RWPE1 (cell line): ENCODE measurements at regions not wholly inside any gene's neighbourhood (a gene's known extent, or its start where the extent isn't known, plus 50 kb on each side); places are given as distances from the start of the nearest gene placed in this dataset.

Experiments used
- CTCF ChIA-PET: fragments of 350-600 bp; sonication (Branson Sonifier 250); formaldehyde crosslinking; extraction: SDS; loops from one replicate; lab custom pipeline; 2021; lab: Yijun Ruan, JAX
- POLR2A ChIA-PET: fragments of 400-600 bp; formaldehyde crosslinking; extraction: SDS; loops from one replicate; lab custom pipeline; 2020; ENCODE audit warnings: antibody characterized with exemption; ENCODE audit not compliant: low non-redundant PET; lab: Yijun Ruan, JAX
- DNase-seq: peaks from one replicate; pipeline ENCODE4 v3.0.0; 2012; ENCODE audit warnings: low spot score
- H3K27ac ChIP-seq: fragments of 450-650 bp; 2 replicates; pipeline ENCODE4 v1.5.1; 2017
- TF ChIP-seq, protein P1 (sequence below): fragments of 450-650 bp; conservative IDR thresholded peaks from 2 replicates; pipeline ENCODE4 v1.5.1; 2017; ENCODE audit warnings: low read depth, mild to moderate bottlenecking

DNA sequence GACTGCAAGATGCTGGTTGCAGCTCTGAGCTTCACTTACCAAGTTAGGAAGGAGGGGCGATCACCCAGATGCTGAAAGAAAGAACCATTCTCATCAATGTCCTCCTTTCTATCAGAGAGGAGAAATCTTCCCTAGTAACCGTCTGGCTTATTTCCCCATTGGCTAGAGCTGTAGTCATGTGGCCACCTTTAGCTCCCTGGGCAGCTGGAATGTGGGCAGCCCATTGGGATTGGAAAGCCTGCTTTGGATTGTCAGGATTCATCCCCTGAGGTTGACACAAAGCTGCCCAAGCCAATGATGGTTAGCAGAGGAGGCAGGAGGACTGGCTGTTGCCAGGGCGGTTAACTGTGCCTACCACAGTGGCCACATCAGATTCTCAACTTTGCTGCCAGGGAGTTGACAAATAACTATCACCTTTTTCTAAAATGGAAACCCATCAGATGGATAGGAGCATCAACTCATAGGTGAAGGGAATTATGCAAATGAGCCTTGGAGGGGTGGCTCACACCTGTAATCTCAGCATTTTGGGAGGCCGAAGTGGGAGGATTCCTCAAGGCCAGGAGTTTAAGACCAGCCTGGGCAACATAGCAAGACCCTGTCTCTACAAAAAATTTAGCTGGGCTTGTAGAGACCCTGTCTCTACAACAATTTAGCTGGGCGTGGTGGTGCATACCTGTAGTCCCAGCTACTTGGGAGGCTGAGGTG lies 206.4 kb upstream of the GALNT17 start:
- ChIA-PET CTCF (no interaction called here), POLR2A (no interaction called here)
- TF ChIP-seq, protein P1, sequence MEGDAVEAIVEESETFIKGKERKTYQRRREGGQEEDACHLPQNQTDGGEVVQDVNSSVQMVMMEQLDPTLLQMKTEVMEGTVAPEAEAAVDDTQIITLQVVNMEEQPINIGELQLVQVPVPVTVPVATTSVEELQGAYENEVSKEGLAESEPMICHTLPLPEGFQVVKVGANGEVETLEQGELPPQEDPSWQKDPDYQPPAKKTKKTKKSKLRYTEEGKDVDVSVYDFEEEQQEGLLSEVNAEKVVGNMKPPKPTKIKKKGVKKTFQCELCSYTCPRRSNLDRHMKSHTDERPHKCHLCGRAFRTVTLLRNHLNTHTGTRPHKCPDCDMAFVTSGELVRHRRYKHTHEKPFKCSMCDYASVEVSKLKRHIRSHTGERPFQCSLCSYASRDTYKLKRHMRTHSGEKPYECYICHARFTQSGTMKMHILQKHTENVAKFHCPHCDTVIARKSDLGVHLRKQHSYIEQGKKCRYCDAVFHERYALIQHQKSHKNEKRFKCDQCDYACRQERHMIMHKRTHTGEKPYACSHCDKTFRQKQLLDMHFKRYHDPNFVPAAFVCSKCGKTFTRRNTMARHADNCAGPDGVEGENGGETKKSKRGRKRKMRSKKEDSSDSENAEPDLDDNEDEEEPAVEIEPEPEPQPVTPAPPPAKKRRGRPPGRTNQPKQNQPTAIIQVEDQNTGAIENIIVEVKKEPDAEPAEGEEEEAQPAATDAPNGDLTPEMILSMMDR = no peak
- no peak overlapping the region for H3K27ac ChIP-seq
- DNase-seq = no peak

DNA sequence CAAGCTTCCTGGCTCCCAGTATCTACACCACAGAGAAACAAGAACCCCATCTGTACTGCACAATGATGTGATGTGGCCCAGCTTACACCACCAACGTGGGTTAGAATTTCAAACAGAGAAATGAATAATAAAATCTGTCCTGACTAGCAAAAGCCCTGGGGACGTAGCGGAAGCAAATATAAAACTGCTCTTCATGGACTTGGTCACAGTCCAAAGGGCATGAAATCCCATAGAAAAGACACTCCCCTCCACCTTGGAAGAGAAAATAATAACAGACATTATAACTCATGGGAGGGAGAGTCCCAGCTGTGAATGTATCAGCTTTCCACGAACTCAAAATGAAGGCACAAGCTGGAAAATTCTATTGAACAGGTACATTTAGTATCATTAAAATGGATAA lies 205.3 kb upstream of the GALNT17 start:
- CTCF ChIA-PET = no interaction called here
- TF ChIP-seq, protein P1 = no peak
- no peak overlapping the region for H3K27ac ChIP-seq
- POLR2A ChIA-PET = no interaction called here
- DNase-seq = no peak

DNA sequence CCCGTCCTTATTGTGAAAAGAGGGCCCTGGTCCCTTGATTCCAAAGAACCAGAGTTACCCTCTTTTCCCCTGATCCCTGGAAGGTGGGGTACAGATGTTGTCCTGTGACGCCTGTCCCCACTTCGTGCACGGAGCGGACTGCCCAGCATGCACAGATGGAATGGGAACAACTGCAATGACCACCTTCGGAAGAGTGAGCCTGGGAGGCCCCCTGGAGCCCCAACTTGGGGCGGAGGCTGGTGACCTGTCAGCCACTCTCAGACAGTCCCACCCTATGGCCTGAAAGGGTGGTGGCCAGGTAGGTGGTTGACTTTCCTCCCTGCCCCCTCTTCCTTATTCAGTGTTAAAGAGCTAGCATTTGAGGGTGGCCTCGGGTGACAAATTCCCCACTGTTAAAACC lies 196.6 kb upstream of the GALNT17 start:
- ChIA-PET POLR2A (no interaction called here), CTCF (no interaction called here)
- DNase-seq = no peak
- TF ChIP-seq, protein P1 = no peak
- H3K27ac ChIP-seq = no peak overlapping the region

DNA sequence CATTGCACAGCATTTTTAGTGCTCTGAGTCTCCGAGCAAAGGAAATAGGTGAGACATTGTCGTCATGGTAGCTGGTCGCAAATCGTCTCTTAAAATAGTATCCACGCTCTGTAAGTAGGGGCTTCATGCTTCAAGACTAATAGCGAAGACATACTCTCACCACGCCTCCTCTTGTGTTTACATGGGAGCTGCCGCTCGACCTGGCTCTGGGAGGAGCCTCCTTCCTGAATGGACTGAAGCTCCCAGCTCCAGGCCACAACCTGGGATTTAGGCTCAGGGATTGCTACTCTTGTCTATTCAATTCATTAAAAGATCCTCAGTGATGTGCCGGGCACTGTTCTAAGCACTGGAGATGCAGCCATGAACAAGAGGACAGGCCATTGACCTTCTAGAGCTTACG lies 196.1 kb upstream of the GALNT17 start:
- DNase-seq = no peak
- no peak overlapping the region for H3K27ac ChIP-seq
- CTCF ChIA-PET = no interaction called here
- TF ChIP-seq, protein P1 = no peak
- POLR2A ChIA-PET = no interaction called here

- ChIA-PET POLR2A (no interaction called here), CTCF (no interaction called here)
- no peak overlapping the region for H3K27ac ChIP-seq
- TF ChIP-seq, protein P1 = no peak
- no peak for DNase-seq
Measured at GRCh38 chr7:70937424-70937823, 194.5 kb upstream of the GALNT17 start.

DNA sequence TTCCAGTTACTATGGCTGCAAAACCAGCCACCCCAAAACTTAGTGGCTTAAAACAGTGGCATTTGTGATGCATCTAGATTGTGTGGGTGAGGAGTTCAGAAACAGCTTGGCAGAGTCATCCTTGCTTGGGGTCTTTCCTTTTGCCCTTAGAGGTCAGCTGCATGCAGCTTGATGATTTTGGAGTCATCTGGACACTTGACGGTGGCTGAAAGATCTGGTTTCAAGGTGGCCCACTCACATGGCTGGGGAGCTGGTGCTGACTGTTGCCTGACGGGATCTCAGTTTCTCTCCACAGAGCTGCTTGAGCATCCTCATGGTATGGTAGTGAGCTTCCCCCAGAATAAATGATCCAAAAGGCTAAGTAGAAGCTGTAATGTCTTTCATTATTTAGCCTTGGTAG lies 191.3 kb upstream of the GALNT17 start:
- DNase-seq = no peak
- TF ChIP-seq, protein P1 = no peak
- POLR2A ChIA-PET = no interaction called here
- CTCF ChIA-PET = no interaction called here
- H3K27ac ChIP-seq = no peak overlapping the region
